ENCODE measurements at regions not wholly inside any gene's neighbourhood (a gene's known extent, or its start where the extent isn't known, plus 50 kb on each side); places are given as distances from the start of the nearest gene placed in this dataset.

DNA sequence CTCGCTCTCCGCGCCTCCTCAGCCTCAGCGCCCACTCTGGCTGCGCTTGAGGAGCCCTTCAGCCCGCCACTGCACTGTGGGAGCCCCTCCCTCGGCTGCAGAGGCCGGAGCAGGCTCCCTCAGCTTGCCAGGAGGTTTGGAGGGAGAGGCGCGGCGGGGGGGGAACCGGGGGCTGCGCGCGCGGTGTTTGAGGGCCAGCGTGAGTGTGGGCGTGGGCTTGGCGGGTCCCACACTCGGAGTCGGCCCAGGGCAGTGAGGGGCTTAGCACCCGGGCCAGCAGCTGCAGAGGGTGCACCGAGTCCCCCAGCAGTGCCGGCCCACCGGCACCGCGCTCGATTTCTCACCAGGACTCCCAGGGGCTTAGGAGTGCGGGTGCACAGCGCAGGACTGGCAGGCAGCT lies 1220.9 kb downstream of the PCDH9 start:
- ATAC-seq = no peak
- TF ChIP-seq RARB (CRISPR knock-in tag; IDR thresholded peaks at IDR 0.05) (no peak), ZFP30 (CRISPR knock-in tag; IDR thresholded peaks at IDR 0.05) (no peak), ISL1 (CRISPR knock-in tag; IDR thresholded peaks at IDR 0.05) (no peak), ZNF70 (CRISPR knock-in tag; IDR thresholded peaks at IDR 0.05) (no peak), BACH2 (CRISPR knock-in tag; IDR thresholded peaks at IDR 0.05; ENCODE audit: borderline replicate concordance) (no peak)
- TF ChIP-seq, protein P1, sequence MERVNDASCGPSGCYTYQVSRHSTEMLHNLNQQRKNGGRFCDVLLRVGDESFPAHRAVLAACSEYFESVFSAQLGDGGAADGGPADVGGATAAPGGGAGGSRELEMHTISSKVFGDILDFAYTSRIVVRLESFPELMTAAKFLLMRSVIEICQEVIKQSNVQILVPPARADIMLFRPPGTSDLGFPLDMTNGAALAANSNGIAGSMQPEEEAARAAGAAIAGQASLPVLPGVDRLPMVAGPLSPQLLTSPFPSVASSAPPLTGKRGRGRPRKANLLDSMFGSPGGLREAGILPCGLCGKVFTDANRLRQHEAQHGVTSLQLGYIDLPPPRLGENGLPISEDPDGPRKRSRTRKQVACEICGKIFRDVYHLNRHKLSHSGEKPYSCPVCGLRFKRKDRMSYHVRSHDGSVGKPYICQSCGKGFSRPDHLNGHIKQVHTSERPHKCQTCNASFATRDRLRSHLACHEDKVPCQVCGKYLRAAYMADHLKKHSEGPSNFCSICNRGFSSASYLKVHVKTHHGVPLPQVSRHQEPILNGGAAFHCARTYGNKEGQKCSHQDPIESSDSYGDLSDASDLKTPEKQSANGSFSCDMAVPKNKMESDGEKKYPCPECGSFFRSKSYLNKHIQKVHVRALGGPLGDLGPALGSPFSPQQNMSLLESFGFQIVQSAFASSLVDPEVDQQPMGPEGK (CRISPR knock-in tag; IDR thresholded peaks at IDR 0.05; ENCODE audit: borderline replicate concordance) = no peak
- TF ChIP-seq, protein P2, sequence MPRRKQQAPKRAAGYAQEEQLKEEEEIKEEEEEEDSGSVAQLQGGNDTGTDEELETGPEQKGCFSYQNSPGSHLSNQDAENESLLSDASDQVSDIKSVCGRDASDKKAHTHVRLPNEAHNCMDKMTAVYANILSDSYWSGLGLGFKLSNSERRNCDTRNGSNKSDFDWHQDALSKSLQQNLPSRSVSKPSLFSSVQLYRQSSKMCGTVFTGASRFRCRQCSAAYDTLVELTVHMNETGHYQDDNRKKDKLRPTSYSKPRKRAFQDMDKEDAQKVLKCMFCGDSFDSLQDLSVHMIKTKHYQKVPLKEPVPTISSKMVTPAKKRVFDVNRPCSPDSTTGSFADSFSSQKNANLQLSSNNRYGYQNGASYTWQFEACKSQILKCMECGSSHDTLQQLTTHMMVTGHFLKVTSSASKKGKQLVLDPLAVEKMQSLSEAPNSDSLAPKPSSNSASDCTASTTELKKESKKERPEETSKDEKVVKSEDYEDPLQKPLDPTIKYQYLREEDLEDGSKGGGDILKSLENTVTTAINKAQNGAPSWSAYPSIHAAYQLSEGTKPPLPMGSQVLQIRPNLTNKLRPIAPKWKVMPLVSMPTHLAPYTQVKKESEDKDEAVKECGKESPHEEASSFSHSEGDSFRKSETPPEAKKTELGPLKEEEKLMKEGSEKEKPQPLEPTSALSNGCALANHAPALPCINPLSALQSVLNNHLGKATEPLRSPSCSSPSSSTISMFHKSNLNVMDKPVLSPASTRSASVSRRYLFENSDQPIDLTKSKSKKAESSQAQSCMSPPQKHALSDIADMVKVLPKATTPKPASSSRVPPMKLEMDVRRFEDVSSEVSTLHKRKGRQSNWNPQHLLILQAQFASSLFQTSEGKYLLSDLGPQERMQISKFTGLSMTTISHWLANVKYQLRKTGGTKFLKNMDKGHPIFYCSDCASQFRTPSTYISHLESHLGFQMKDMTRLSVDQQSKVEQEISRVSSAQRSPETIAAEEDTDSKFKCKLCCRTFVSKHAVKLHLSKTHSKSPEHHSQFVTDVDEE (CRISPR knock-in tag; IDR thresholded peaks at IDR 0.05) = no peak

DNA sequence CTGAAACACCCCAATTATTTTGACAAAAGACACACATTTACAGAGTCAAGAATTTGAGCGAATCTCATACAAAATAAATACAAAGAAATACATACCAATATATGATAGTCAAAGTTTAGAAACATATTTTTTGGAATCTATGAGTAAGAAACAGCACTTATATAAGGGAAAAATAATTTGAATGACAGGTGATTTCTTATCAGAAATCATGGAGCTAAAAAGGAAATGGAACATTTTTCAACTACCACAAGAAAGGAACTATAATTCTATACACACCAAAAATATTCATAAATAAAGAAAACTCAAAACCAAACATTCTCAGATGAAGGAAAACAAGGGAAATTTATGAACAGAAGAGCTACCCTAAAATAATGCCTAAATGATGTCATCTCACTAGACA lies 1226.6 kb downstream of the PCDH9 start:
- ATAC-seq = no peak
- TF ChIP-seq ESRRG (CRISPR knock-in tag; IDR thresholded peaks at IDR 0.05) (no peak), OSR1 (CRISPR knock-in tag; IDR thresholded peaks at IDR 0.05) (no peak), RARB (CRISPR knock-in tag; IDR thresholded peaks at IDR 0.05) (no peak)
- TF ChIP-seq, protein P3, sequence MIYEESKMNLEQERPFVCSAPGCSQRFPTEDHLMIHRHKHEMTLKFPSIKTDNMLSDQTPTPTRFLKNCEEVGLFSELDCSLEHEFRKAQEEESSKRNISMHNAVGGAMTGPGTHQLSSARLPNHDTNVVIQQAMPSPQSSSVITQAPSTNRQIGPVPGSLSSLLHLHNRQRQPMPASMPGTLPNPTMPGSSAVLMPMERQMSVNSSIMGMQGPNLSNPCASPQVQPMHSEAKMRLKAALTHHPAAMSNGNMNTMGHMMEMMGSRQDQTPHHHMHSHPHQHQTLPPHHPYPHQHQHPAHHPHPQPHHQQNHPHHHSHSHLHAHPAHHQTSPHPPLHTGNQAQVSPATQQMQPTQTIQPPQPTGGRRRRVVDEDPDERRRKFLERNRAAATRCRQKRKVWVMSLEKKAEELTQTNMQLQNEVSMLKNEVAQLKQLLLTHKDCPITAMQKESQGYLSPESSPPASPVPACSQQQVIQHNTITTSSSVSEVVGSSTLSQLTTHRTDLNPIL (CRISPR knock-in tag; IDR thresholded peaks at IDR 0.05; ENCODE audit: low read depth) = no peak

DNA sequence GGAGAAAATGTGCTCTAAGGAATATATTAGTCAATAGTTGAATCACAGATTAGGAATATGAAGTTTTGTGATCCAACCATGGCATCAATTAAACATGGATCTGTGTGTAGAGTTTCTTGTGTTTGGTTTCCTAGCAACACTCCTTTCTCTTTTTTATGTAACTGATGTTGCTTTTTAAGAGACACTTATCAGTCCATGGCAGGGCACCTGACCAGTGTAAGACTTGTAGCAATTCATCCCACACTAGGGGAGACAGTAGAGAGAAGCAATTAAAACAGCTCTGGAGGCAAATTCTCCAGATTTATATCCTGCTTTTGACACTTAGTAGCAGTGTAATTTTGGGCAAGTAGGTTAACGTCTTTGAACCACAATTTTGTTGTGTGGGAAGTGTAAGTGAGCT lies 1229.0 kb downstream of the PCDH9 start:
- ATAC-seq = no peak
- TF ChIP-seq GLIS3 (CRISPR knock-in tag; IDR thresholded peaks at IDR 0.05) (no peak), ISL1 (CRISPR knock-in tag; IDR thresholded peaks at IDR 0.05) (no peak), ESRRG (CRISPR knock-in tag; IDR thresholded peaks at IDR 0.05) (no peak), ZFP3 (CRISPR knock-in tag; IDR thresholded peaks at IDR 0.05) (no peak), BACH2 (CRISPR knock-in tag; IDR thresholded peaks at IDR 0.05; ENCODE audit: borderline replicate concordance) (no peak), ZNF8 (CRISPR knock-in tag; IDR thresholded peaks at IDR 0.05) (no peak), ZFP30 (CRISPR knock-in tag; IDR thresholded peaks at IDR 0.05) (no peak), TCF4 (CRISPR knock-in tag; IDR thresholded peaks at IDR 0.05; ENCODE audit: borderline replicate concordance) (no peak), PPARA (CRISPR knock-in tag; IDR thresholded peaks at IDR 0.05; ENCODE audit: borderline replicate concordance) (no peak)

DNA sequence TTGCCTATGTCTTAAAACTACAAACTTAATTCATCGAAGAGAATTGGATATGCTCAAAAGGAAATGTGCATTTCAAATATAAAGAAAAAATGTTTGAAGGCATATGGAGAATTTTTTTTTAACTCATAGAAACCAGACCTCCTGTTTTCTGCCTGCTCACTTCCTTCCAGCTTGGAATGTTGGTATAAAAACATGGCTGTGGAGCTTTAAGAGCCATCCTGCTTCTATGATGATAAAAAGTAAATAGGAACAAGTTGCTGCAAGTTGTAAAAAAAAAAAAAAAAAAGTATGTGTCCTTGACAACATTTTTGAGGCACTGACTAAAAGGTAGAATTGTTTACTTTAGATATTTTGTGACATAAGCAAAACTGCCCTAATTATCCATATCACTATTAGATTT lies 1230.7 kb downstream of the PCDH9 start:
- no peak for ATAC-seq
- no peak for TF ChIP-seq SNAI2 (CRISPR knock-in tag; IDR thresholded peaks at IDR 0.05)
- TF ChIP-seq, protein P4, sequence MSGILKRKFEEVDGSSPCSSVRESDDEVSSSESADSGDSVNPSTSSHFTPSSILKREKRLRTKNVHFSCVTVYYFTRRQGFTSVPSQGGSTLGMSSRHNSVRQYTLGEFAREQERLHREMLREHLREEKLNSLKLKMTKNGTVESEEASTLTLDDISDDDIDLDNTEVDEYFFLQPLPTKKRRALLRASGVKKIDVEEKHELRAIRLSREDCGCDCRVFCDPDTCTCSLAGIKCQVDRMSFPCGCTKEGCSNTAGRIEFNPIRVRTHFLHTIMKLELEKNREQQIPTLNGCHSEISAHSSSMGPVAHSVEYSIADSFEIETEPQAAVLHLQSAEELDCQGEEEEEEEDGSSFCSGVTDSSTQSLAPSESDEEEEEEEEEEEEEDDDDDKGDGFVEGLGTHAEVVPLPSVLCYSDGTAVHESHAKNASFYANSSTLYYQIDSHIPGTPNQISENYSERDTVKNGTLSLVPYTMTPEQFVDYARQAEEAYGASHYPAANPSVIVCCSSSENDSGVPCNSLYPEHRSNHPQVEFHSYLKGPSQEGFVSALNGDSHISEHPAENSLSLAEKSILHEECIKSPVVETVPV (CRISPR knock-in tag; IDR thresholded peaks at IDR 0.05) = no peak
- no peak for TF ChIP-seq GLIS3 (CRISPR knock-in tag; IDR thresholded peaks at IDR 0.05)
- no peak for TF ChIP-seq BACH2 (CRISPR knock-in tag; IDR thresholded peaks at IDR 0.05; ENCODE audit: borderline replicate concordance)
- no peak for TF ChIP-seq ZFP30 (CRISPR knock-in tag; IDR thresholded peaks at IDR 0.05)
- no peak for TF ChIP-seq ZNF565 (CRISPR knock-in tag; conservative IDR thresholded peaks at IDR 0.05; ENCODE audit: low read depth)
- TF ChIP-seq TOX (CRISPR knock-in tag; IDR thresholded peaks at IDR 0.05; ENCODE audit: borderline replicate concordance) = no peak
- no peak for TF ChIP-seq ZC3H10 (CRISPR knock-in tag; IDR thresholded peaks at IDR 0.05)
- no peak for TF ChIP-seq RARB (CRISPR knock-in tag; IDR thresholded peaks at IDR 0.05)
- TF ChIP-seq, protein P5, sequence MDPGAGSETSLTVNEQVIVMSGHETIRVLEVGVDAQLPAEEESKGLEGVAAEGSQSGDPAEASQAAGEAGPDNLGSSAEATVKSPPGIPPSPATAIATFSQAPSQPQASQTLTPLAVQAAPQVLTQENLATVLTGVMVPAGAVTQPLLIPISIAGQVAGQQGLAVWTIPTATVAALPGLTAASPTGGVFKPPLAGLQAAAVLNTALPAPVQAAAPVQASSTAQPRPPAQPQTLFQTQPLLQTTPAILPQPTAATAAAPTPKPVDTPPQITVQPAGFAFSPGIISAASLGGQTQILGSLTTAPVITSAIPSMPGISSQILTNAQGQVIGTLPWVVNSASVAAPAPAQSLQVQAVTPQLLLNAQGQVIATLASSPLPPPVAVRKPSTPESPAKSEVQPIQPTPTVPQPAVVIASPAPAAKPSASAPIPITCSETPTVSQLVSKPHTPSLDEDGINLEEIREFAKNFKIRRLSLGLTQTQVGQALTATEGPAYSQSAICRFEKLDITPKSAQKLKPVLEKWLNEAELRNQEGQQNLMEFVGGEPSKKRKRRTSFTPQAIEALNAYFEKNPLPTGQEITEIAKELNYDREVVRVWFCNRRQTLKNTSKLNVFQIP (CRISPR knock-in tag; IDR thresholded peaks at IDR 0.05; ENCODE audit: borderline replicate concordance, low read depth) = no peak
- TF ChIP-seq, protein P2 (CRISPR knock-in tag; IDR thresholded peaks at IDR 0.05) = no peak
- no peak for TF ChIP-seq TCF4 (CRISPR knock-in tag; IDR thresholded peaks at IDR 0.05; ENCODE audit: borderline replicate concordance)
- TF ChIP-seq, protein P3 (CRISPR knock-in tag; IDR thresholded peaks at IDR 0.05; ENCODE audit: low read depth) = no peak
- no peak for TF ChIP-seq ZFP3 (CRISPR knock-in tag; IDR thresholded peaks at IDR 0.05)
- no peak for TF ChIP-seq ARNTL (CRISPR knock-in tag; IDR thresholded peaks at IDR 0.05; ENCODE audit: borderline replicate concordance, low read depth)
- no peak for TF ChIP-seq ZNF70 (CRISPR knock-in tag; IDR thresholded peaks at IDR 0.05)
